GM18868 (cell line): ENCODE measurements at regions not wholly inside any gene's neighbourhood (a gene's known extent, or its start where the extent isn't known, plus 50 kb on each side); places are given as distances from the start of the nearest gene placed in this dataset.
"Not testable (repeated sequence)": the region's sequence is repeated elsewhere in the genome, so short reads cannot be mapped to it uniquely, and the experiment has no call there.

Experiments used
- ATAC-seq: cut with Tn5 transposase; IDR thresholded peaks from one replicate; pipeline ENCODE4 v1.9.1; 2021; ENCODE audit warnings: mild to moderate bottlenecking, moderate library complexity; ENCODE audit not compliant: unreplicated experiment

GRCh38 chr1:173257805-173258204 is 50.7 kb upstream of the TNFSF4 start:
- no peak for ATAC-seq

- no peak for ATAC-seq
Measured at GRCh38 chr1:173258479-173259264, 51.5 kb upstream of the TNFSF4 start.

- not testable (repeated sequence) for ATAC-seq
Measured at GRCh38 chr1:173260329-173260728, 53.2 kb upstream of the TNFSF4 start.

GRCh38 chr1:173266841-173267240 is 59.7 kb upstream of the TNFSF4 start:
- no peak for ATAC-seq

- no peak for ATAC-seq
Measured at GRCh38 chr1:173267453-173267945, 60.4 kb upstream of the TNFSF4 start.

GRCh38 chr1:173268261-173268660 is 61.1 kb upstream of the TNFSF4 start:
- ATAC-seq, result no peak

GRCh38 chr1:173268786-173269277 is 61.7 kb upstream of the TNFSF4 start:
- ATAC-seq, result no peak

GRCh38 chr1:173269490-173270230 is 62.5 kb upstream of the TNFSF4 start:
- no peak for ATAC-seq

GRCh38 chr1:173270243-173270642 is 63.1 kb upstream of the TNFSF4 start:
- no peak for ATAC-seq

GRCh38 chr1:173271021-173271420 is 63.9 kb upstream of the TNFSF4 start:
- not testable (repeated sequence) for ATAC-seq

- no peak for ATAC-seq
Measured at GRCh38 chr1:173275496-173275895, 68.4 kb upstream of the TNFSF4 start.

GRCh38 chr1:173276922-173277800 is 70.0 kb upstream of the TNFSF4 start:
- ATAC-seq, result peak; percentile 89

GRCh38 chr1:173280899-173281660 is 73.9 kb upstream of the TNFSF4 start:
- ATAC-seq, result no peak

- ATAC-seq, result peak; percentile 52
Measured at GRCh38 chr1:173285048-173285447, 77.9 kb upstream of the TNFSF4 start.

GRCh38 chr1:173287785-173288184 is 80.7 kb upstream of the TNFSF4 start:
- ATAC-seq, result no peak

GRCh38 chr1:173293756-173294155 is 86.6 kb upstream of the TNFSF4 start:
- no peak for ATAC-seq

- no peak for ATAC-seq
Measured at GRCh38 chr1:173294843-173295242, 87.7 kb upstream of the TNFSF4 start.

- ATAC-seq, result no peak
Measured at GRCh38 chr1:173295391-173295790, 88.3 kb upstream of the TNFSF4 start.

- ATAC-seq, result no peak
Measured at GRCh38 chr1:173295995-173296394, 88.9 kb upstream of the TNFSF4 start.

GRCh38 chr1:173297798-173298391 is 90.8 kb upstream of the TNFSF4 start:
- ATAC-seq, result peak; percentile 94
